ENCODE measurements at regions not wholly inside any gene's neighbourhood (a gene's known extent, or its start where the extent isn't known, plus 50 kb on each side); places are given as distances from the start of the nearest gene placed in this dataset.

GRCh38 chr13:73481886-73482445 lies 423.2 kb downstream of the KLF5 start:
- no peak for DNase-seq

GRCh38 chr13:73480779-73481559 lies 422.2 kb downstream of the KLF5 start:
- no peak for DNase-seq

DNA sequence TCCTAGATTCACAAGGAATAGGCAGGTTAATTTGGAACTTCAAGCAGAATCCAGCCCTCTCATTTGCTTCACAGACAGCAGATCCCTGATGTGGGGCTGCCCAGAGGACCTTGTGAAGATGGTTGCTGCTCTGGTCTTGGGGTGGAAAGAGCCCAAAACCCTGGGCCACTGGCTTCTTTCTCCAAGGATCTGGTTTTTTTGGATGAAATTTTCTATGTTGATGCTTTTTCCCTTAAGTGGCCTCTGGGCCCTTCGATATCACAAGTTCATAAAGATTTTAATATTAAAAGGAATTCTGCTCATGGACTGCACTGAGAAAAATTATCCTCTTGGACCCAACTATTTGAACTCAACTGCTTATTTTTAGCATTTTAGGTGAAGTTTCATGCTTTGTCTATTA lies 421.1 kb downstream of the KLF5 start:
- DNase-seq: no peak

DNA sequence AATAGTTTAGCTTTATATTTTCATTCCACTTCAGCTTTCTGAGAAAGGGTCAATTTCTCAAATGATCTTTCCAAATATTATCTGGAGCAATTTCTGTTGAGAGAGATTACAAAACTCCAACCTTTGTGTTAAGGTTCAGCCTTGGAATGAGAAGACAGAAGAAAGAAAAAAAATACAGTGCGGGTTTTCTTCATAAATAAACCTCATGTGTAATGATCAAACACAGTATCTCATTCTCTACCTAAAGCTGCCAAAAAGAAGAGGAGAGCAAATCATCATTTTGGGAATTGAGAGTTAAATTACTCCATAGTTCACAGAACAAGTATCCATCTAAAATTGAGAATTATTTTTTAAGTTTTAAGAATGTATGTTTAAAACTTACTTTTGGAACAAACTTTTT lies 420.5 kb downstream of the KLF5 start:
- no peak for DNase-seq

DNA sequence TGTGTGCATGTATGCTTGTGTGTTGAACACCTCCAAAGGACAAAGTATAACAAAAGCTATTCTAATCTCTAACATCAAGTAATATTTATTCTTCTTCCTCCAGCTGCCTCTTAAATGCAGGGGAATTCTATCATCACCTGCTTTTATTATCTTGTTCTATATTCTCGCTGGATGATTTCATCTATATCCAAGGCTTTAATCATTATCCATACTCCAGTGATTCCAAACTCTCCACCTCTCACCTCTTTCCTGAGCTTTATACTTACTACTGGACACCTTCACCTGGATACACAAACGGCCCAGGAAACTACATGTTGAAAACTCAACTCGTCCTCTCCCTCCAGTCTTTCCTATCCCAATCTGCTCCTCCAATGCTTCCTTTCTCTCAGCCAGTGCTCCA lies 418.6 kb downstream of the KLF5 start:
- DNase-seq: no peak

- DNase-seq: no peak
Observed at GRCh38 chr13:73473016-73473415, 414.2 kb downstream of the KLF5 start.

GRCh38 chr13:73467125-73467524 lies 408.3 kb downstream of the KLF5 start:
- no peak for DNase-seq

GRCh38 chr13:73466561-73466960 lies 407.8 kb downstream of the KLF5 start:
- DNase-seq: no peak

DNA sequence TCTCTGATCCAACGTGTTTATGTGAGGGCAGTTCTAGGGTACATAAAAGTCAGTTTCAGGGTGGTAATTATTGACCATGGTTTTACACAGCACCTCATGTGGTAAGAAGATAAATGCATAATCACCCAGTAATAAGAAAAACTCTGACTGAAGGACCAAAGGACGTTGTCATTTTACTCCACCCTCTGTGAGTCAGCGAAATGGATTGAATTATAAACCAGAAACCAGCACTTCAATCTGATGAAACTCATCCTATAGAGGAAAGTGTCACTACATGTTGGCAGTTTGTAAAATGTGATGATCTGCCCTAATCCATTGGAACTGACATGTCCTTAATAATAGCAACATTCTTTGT lies 406.8 kb downstream of the KLF5 start:
- DNase-seq: no peak

GRCh38 chr13:73464758-73465616 lies 406.2 kb downstream of the KLF5 start:
- no peak for DNase-seq

DNA sequence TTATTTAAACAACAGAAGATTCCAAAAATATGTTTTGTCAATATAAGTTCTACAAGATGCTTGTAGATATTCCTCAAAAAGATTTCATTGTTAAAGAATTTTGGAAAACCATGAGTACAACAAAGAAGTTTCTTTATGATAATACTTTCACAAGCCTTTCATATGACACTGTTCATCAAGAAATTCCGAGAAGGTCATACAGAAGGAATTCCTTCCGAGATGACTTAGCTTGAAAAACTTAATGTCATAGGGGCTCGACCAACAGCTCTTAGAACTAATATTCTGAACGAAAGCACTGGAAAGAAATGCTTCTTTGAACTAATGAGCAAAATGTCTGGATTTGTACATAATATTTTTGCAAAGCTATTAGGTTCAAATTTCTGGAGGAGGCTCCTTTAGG lies 403.4 kb downstream of the KLF5 start:
- no peak for DNase-seq

DNA sequence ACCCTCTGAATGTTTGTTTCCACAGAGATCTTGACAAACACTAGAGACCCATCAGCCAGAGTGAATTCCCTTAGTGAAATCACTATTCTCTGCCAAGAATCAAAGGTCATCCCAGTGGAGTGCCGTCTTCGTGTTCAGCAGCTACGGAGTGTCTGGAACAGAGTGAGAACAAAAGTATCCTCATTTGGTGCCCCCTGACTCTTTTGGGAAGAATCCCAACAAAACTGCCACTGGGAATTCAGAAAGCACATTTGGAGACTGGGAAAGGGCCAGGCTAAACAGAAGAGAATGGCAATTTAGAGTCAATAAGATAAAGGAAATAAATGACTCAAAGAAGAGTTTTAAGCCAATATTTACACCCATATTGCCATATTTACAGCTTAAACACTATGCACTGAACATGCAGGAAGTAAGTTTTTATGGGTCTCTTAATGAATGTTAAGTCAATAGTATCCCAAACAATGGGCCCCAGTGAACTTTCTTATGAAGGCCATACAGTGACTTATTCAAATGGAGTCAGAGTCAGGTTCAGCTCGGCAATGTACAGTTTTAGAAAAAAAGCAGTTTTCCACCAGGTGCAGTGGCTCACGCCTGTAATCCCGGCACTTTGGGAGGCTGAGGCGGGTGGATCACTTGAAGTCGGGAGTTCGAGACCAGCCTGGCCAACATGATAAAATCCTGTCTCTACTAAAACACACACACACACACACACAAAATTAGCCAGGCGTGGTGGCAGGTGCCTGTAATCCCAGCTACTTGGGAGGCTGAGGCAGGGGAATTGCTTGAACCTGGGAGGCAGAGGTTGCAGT lies 392.6 kb downstream of the KLF5 start:
- no peak for DNase-seq

GRCh38 chr13:73450583-73450982 lies 391.8 kb downstream of the KLF5 start:
- no peak for DNase-seq

DNA sequence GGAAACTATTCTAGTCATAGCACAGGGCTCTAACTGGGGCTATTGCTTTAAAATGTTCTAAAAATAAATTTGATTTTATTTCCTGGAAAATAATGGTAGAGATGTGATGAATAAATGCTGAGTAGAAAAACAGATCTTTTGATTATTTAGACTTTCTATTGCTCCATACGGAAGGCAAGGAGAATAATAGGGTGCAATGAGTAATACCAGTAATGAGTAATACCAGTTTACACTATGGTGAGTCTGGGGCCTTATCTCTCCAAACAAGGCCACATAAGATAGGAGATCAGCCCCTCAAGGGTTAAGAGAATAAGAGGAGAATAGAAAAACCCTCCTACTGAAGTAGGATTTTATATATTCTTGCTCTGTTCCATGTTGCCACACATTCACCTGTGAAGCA lies 390.4 kb downstream of the KLF5 start:
- DNase-seq: no peak

DNA sequence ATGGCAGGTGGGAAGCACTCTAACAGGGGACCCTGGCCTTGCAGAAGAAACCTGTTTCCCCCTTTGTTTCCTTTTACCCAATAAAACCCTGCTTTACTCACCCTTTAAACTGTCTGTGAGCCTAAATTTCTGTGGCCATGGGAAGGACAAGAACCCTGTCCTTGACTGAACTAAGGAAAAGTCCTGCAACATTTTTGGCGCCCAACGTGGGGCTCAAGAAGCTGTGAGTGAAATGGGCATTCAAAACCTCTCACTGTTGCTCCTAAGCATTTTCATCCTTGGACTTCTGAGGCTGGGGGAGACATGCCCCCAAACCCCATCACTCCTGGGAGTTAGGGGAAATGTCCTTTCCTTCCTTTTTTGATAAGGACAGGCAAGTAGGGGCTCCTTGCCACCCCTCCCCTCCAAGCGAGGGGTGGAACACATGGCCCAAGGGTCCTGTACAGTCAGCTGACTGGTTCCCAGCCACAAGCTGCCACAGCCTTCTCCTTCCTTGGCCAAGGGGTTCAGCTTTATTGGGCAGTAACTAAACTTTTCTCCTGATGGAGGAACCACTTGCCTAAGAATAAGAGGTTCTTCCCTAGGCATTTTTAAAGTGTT lies 381.6 kb downstream of the KLF5 start:
- no peak for DNase-seq

- DNase-seq: no peak
Observed at GRCh38 chr13:73433890-73434289, 375.1 kb downstream of the KLF5 start.

DNA sequence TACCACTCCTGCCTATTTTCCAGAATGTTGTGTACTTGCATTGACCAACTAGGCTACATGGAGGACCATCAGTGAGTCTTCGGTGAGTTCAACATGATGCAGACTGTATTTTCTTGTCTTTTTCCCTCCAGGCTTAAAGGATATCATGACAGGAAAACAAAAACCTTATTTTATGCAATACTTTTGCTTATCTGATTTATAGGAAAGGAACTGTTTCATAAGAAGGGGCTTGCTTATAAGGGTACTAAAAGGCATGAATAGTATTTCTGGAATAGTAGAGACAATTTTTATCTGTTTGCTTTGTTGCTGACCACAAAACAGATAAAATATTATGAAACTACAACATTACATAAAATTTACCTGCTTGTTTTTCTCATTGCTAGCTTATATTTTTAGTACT lies 374.7 kb downstream of the KLF5 start:
- no peak for DNase-seq

GRCh38 chr13:73429701-73430100 lies 370.9 kb downstream of the KLF5 start:
- no peak for DNase-seq

- no peak for DNase-seq
Observed at GRCh38 chr13:73428706-73429105, 369.9 kb downstream of the KLF5 start.

DNA sequence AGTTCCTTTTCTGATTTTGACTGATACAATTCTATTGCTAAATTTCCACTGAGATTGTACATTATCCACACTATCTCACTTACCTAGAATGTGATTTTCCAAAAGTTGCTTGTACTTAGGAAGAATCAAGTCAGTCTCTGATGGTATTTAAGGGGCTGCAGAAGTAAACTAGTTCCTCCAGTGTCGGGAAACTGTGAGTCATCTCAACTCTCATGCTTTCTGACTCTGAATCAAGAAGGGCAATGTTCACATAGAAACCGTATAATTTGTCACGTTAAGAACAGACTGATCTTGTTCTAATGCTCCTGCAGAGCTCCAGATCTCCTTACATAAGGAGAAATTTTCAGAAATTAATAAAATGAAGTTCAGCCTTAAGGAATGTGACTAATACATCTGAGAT lies 369.3 kb downstream of the KLF5 start:
- no peak for DNase-seq

- no peak for DNase-seq
Observed at GRCh38 chr13:73422973-73423372, 364.2 kb downstream of the KLF5 start.

DNA sequence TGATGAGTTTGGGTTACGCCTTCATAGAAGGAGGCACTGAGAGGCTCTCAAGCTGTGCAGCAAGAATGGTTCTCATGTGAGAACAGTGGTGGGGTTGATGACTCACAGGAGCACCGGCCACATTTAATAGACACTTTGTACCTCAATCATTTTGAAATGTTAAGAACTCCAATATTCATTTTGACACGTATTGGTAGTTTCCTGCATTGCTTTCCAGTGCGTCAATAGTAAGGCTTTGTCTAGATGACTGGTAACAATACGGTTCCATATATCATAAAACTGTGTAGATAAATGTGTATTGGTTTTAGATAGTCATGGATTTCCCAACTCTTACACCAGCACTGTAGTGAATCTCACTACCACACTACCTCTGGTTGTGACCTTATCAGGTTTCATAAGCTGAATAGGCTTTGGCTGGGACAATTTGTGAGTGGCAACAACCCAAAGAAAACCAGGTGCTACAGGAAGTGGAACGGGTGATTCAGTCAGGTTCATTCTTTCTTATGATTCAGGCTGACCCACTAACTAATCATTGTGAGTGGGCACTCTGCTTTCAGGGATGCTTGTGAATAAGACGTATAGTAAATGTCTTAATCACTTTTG lies 362.6 kb downstream of the KLF5 start:
- DNase-seq: no peak

All from CD4-positive, alpha-beta T cell treated with Interleukin-17A for 4 hours (primary cell).